ENCODE measurements at regions not wholly inside any gene's neighbourhood (a gene's known extent, or its start where the extent isn't known, plus 50 kb on each side); places are given as distances from the start of the nearest gene placed in this dataset.
"Not testable (repeated sequence)": the region's sequence is repeated elsewhere in the genome, so short reads cannot be mapped to it uniquely, and the experiment has no call there.

GRCh38 chr4:124461592-124461991 lies 250.9 kb downstream of the ANKRD50 start:
- not testable (repeated sequence) for TF ChIP-seq POLR2A, CTCF (IDR thresholded peaks at IDR 0.05)
